Liver (tissue), 7 donors: ENCODE measurements at regions not wholly inside any gene's neighbourhood (a gene's known extent, or its start where the extent isn't known, plus 50 kb on each side); places are given as distances from the start of the nearest gene placed in this dataset.

ENCODE experiments used
- DNase-seq: peaks from one replicate; pipeline ENCODE4 v3.0.0-alpha.2; 2017; ENCODE audit warnings: low spot score
- H3K27ac ChIP-seq, 2 donors: one replicate each; pipeline ENCODE4 v1.7.0; 2013; ENCODE audit warnings: inconsistent platforms in 2 of 2, low read length in 2 of 2, control low read depth in 1 of 2, low read depth in 1 of 2, mild to moderate bottlenecking in 1 of 2
- H3K27me3 ChIP-seq, 4 donors: one replicate each; pipeline versions ENCODE4 v1.6.1 to v1.7.0; 2013; ENCODE audit warnings: low read length in 3 of 4, inconsistent platforms in 1 of 4, mild to moderate bottlenecking in 1 of 4, moderate library complexity in 1 of 4; ENCODE audit not compliant: control insufficient read depth in 4 of 4, insufficient read depth in 4 of 4
- H3K36me3 ChIP-seq, 4 donors: one replicate each; pipeline versions ENCODE4 v1.6.1 to v1.7.0; 2013; ENCODE audit warnings: low read length in 3 of 4, mild to moderate bottlenecking in 3 of 4, low read depth in 1 of 4, moderate library complexity in 1 of 4; ENCODE audit not compliant: control insufficient read depth in 4 of 4, insufficient read depth in 3 of 4
- H3K4me1 ChIP-seq, 4 donors: one replicate each; pipeline versions ENCODE4 v1.6.1 to v1.7.0; 2013; ENCODE audit warnings: low read length in 3 of 4, mild to moderate bottlenecking in 3 of 4, moderate library complexity in 1 of 4; ENCODE audit not compliant: control insufficient read depth in 4 of 4, insufficient read depth in 4 of 4
- H3K4me3 ChIP-seq, 3 donors: one replicate each; pipeline versions ENCODE4 v1.6.1 to v1.7.0; 2013; ENCODE audit warnings: low read length in 3 of 3, control low read depth in 1 of 3, low read depth in 1 of 3, mild to moderate bottlenecking in 1 of 3
- H3K9ac ChIP-seq, 2 donors: one replicate each; pipeline ENCODE4 v1.7.0; 2013; ENCODE audit warnings: low read length in 2 of 2, mild to moderate bottlenecking in 2 of 2, moderate library complexity in 2 of 2, control low read depth in 1 of 2, low read depth in 1 of 2
- H3K9me3 ChIP-seq, 4 donors: one replicate each; pipeline versions ENCODE4 v1.6.1 to v1.7.0; 2013; ENCODE audit warnings: low read length in 3 of 4; ENCODE audit not compliant: control insufficient read depth in 4 of 4
- ATF3 ChIP-seq: IDR thresholded peaks from 2 replicates; pipeline ENCODE4 v1.6.1; 2016; ENCODE audit warnings: antibody characterized with exemption
- EGR1 ChIP-seq, 2 donors: IDR thresholded peaks; 2 replicates each; pipeline ENCODE4 v1.6.1; 2016 to 2018; ENCODE audit warnings: antibody characterized with exemption in 2 of 2, low read depth in 2 of 2
- FOXA1 ChIP-seq: IDR thresholded peaks from 2 replicates; pipeline ENCODE4 v1.6.1; 2016; ENCODE audit warnings: antibody characterized with exemption
- FOXA2 ChIP-seq: IDR thresholded peaks from 2 replicates; pipeline ENCODE4 v1.6.1; 2016; ENCODE audit warnings: antibody characterized with exemption
- GABPA ChIP-seq, 2 donors: IDR thresholded peaks in 1 of 2; conservative IDR thresholded peaks in 1 of 2; 2 replicates each; pipeline ENCODE4 v1.6.1; 2016; ENCODE audit warnings: antibody characterized with exemption in 2 of 2, mild to moderate bottlenecking in 1 of 2, moderate library complexity in 1 of 2
- HNF4A ChIP-seq, 2 donors: conservative IDR thresholded peaks; 2 replicates each; pipeline ENCODE4 v1.6.1; 2016; ENCODE audit warnings: antibody characterized with exemption in 2 of 2, mild to moderate bottlenecking in 2 of 2
- HNF4G ChIP-seq: IDR thresholded peaks from 2 replicates; pipeline ENCODE4 v1.6.1; 2016; ENCODE audit warnings: antibody characterized with exemption
- JUND ChIP-seq, 2 donors: IDR thresholded peaks; 2 replicates each; pipeline ENCODE4 v1.6.1; 2016; ENCODE audit warnings: antibody characterized with exemption in 2 of 2
- MAX ChIP-seq: IDR thresholded peaks from 2 replicates; pipeline ENCODE4 v1.6.1; 2016; ENCODE audit warnings: antibody characterized with exemption
- NR2F2 ChIP-seq: IDR thresholded peaks from 2 replicates; pipeline ENCODE4 v1.6.1; 2016; ENCODE audit warnings: antibody characterized with exemption
- RAD21 ChIP-seq, 2 donors: IDR thresholded peaks; 2 replicates each; pipeline ENCODE4 v1.6.1; 2016; ENCODE audit warnings: antibody characterized with exemption in 2 of 2, mild to moderate bottlenecking in 2 of 2
- REST ChIP-seq: IDR thresholded peaks from 2 replicates; pipeline ENCODE4 v1.6.1; 2016; ENCODE audit warnings: antibody characterized with exemption, mild to moderate bottlenecking
- RXRA ChIP-seq, 2 donors: IDR thresholded peaks; 2 replicates each; pipeline ENCODE4 v1.6.1; 2017 to 2018; ENCODE audit warnings: antibody characterized with exemption in 2 of 2, mild to moderate bottlenecking in 1 of 2
- SP1 ChIP-seq: IDR thresholded peaks from 2 replicates; pipeline ENCODE4 v1.6.1; 2018; ENCODE audit warnings: antibody characterized with exemption, mild to moderate bottlenecking
- TAF1 ChIP-seq: conservative IDR thresholded peaks from 2 replicates; pipeline ENCODE4 v1.6.1; 2016; ENCODE audit warnings: antibody characterized with exemption, mild to moderate bottlenecking
- YY1 ChIP-seq: IDR thresholded peaks from 2 replicates; pipeline ENCODE4 v1.6.1; 2016; ENCODE audit warnings: antibody characterized with exemption, mild to moderate bottlenecking
- ZBTB33 ChIP-seq: IDR thresholded peaks from 2 replicates; pipeline ENCODE4 v1.6.1; 2016; ENCODE audit warnings: antibody characterized with exemption
- WGBS: extraction: QIAGEN DNeasy Blood & Tissue Kit; methylation state at CpG from one replicate; pipeline ENCODE4 v1.1.7; 2013; 5-methylcytosine and 5-hydroxymethylcytosine counted together
- donor health status: healthy.
- donor health status: healthy.
- donor health status: healthy.
- donor health status: healthy.

- Histone ChIP-seq H3K4me1 (no peaks in the 10 kb centered on the region), H3K9me3 (no peaks in the 10 kb centered on the region), H3K36me3 (no peaks in the 10 kb centered on the region), H3K9ac (no peak overlapping the region), H3K27ac (no peak overlapping the region), H3K27me3 (no peaks in the 10 kb centered on the region), H3K4me3 (no peak overlapping the region)
- DNase-seq: no peak
- 59% methylated on average over 4 of the region's 4 CpGs for WGBS
- TF ChIP-seq EGR1 (IDR thresholded peaks at IDR 0.05; ENCODE audit: low read depth in 2 of 2): no peak
- no peak for TF ChIP-seq MAX
- no peak for TF ChIP-seq ZBTB33
- TF ChIP-seq GABPA (IDR thresholded peaks at IDR 0.05 in 1 of 2, conservative IDR thresholded peaks at IDR 0.05 in 1 of 2): no peak
- no peak for TF ChIP-seq NR2F2
- no peak for TF ChIP-seq RXRA (IDR thresholded peaks at IDR 0.05)
- TF ChIP-seq FOXA1: no peak
- TF ChIP-seq REST: no peak
- no peak for TF ChIP-seq RAD21 (IDR thresholded peaks at IDR 0.05)
- no peak for TF ChIP-seq JUND (IDR thresholded peaks at IDR 0.05)
Observed at GRCh38 chr5:23234197-23234596, 273.2 kb upstream of the PRDM9 start.

GRCh38 chr5:23223846-23224245, 283.6 kb upstream of the PRDM9 start:
- Histone ChIP-seq H3K4me1 (no peaks in the 10 kb centered on the region), H3K36me3 (no peaks in the 10 kb centered on the region), H3K9ac (no peak overlapping the region), H3K27me3 (no peaks in the 10 kb centered on the region), H3K4me3 (no peak overlapping the region), H3K27ac (no peak overlapping the region), H3K9me3 (no peaks in the 10 kb centered on the region)
- no peak for DNase-seq
- TF ChIP-seq ATF3: no peak

GRCh38 chr5:23221831-23222230, 285.6 kb upstream of the PRDM9 start:
- Histone ChIP-seq H3K9me3 (no peaks in the 10 kb centered on the region), H3K4me3 (no peak overlapping the region), H3K4me1 (no peaks in the 10 kb centered on the region), H3K27me3 (no peaks in the 10 kb centered on the region), H3K9ac (no peak overlapping the region), H3K36me3 (no peaks in the 10 kb centered on the region), H3K27ac (no peak overlapping the region)
- no peak for DNase-seq
- WGBS: 75% methylated on average over 3 of the region's 3 CpGs
- TF ChIP-seq HNF4A (conservative IDR thresholded peaks at IDR 0.05) (no peak), GABPA (IDR thresholded peaks at IDR 0.05 in 1 of 2, conservative IDR thresholded peaks at IDR 0.05 in 1 of 2) (no peak), TAF1 (no peak), SP1 (no peak), JUND (IDR thresholded peaks at IDR 0.05) (no peak), HNF4G (no peak), ZBTB33 (no peak), YY1 (no peak), FOXA2 (no peak)
